Neuronal stem cell (in vitro differentiated cells): ENCODE measurements at regions not wholly inside any gene's neighbourhood (a gene's known extent, or its start where the extent isn't known, plus 50 kb on each side); places are given as distances from the start of the nearest gene placed in this dataset.
A peak's percentile ranks its signal among the peaks of the same experiment; 100 is the strongest.

Experiments
- DNase-seq: peaks from one replicate; pipeline ENCODE4 v3.0.0-alpha.2; 2013; ENCODE audit warnings: low spot score
- H2AFZ ChIP-seq: one replicate; pipeline ENCODE4 v1.6.1; 2013; ENCODE audit warnings: mild to moderate bottlenecking, low read length, inconsistent platforms
- H2AK5ac ChIP-seq: 2 replicates; pipeline ENCODE4 v1.6.1; 2013; ENCODE audit warnings: low read depth, mild to moderate bottlenecking, inconsistent platforms, low read length, moderate library complexity, mixed read lengths
- H2BK120ac ChIP-seq: 2 replicates; pipeline ENCODE4 v1.6.1; 2013; ENCODE audit warnings: low read depth, mild to moderate bottlenecking, inconsistent platforms, low read length, moderate library complexity, mixed read lengths
- H2BK12ac ChIP-seq: one replicate; pipeline ENCODE4 v1.6.1; 2013; ENCODE audit warnings: low read length, inconsistent platforms
- H2BK15ac ChIP-seq: 2 replicates; pipeline ENCODE4 v1.6.1; 2013; ENCODE audit warnings: mild to moderate bottlenecking, low read length, inconsistent platforms, mixed read lengths
- H2BK5ac ChIP-seq: one replicate; pipeline ENCODE4 v1.6.1; 2013; ENCODE audit warnings: inconsistent platforms, mild to moderate bottlenecking, low read length, moderate library complexity
- H3K14ac ChIP-seq: one replicate; pipeline ENCODE4 v1.6.1; 2013; ENCODE audit warnings: low read length, inconsistent platforms
- H3K18ac ChIP-seq: 2 replicates; pipeline ENCODE4 v1.6.1; 2013; ENCODE audit warnings: low read length, inconsistent platforms
- H3K23ac ChIP-seq: 2 replicates; pipeline ENCODE4 v1.6.1; 2013; ENCODE audit warnings: low read depth, mild to moderate bottlenecking, mixed read lengths, low read length, inconsistent platforms; ENCODE audit not compliant: poor library complexity
- H3K27ac ChIP-seq: replicated peaks from 3 replicates; pipeline ENCODE4 v1.5.1; 2013; ENCODE audit warnings: low read length, inconsistent platforms
- H3K27me3 ChIP-seq, 3 experiments: 2 replicates each; pipeline ENCODE4 v1.6.1; 2013; ENCODE audit warnings: low read length in 3 of 3, mild to moderate bottlenecking in 2 of 3, inconsistent platforms in 1 of 3, low read depth in 1 of 3, mixed read lengths in 1 of 3, moderate library complexity in 1 of 3; ENCODE audit not compliant: control insufficient read depth in 3 of 3, insufficient read depth in 3 of 3
- H3K36me3 ChIP-seq, 2 donors: replicated peaks in 1 of 2; 2 replicates each; pipeline ENCODE4 v1.6.1; 2013; ENCODE audit warnings: low read length in 2 of 2; ENCODE audit not compliant: control insufficient read depth in 2 of 2, insufficient read depth in 2 of 2
- H3K4ac ChIP-seq: 2 replicates; pipeline ENCODE4 v1.6.1; 2013; ENCODE audit warnings: inconsistent platforms, mild to moderate bottlenecking, low read length, moderate library complexity
- H3K4me1 ChIP-seq, 2 donors: 1 replicate in 1 of 2; 2 replicates in 1 of 2; pipeline ENCODE4 v1.6.1; 2013; ENCODE audit warnings: low read length in 2 of 2, low read depth in 1 of 2; ENCODE audit not compliant: control insufficient read depth in 2 of 2, insufficient read depth in 1 of 2
- H3K4me2 ChIP-seq: one replicate; pipeline ENCODE4 v1.6.1; 2013; ENCODE audit warnings: mild to moderate bottlenecking, low read length, inconsistent platforms; ENCODE audit not compliant: insufficient read depth, poor library complexity, severe bottlenecking
- H3K4me3 ChIP-seq, 2 donors: 2 replicates each; pipeline ENCODE4 v1.5.1; 2013; ENCODE audit warnings: low read length in 2 of 2, mild to moderate bottlenecking in 2 of 2, inconsistent platforms in 1 of 2, moderate library complexity in 1 of 2
- H3K79me1 ChIP-seq: one replicate; pipeline ENCODE4 v1.6.1; 2013; ENCODE audit warnings: low read depth, mild to moderate bottlenecking, inconsistent platforms, low read length, moderate library complexity
- H3K9ac ChIP-seq: one replicate; pipeline ENCODE4 v1.6.1; 2013; ENCODE audit warnings: mild to moderate bottlenecking, low read depth, low read length, inconsistent platforms; ENCODE audit not compliant: poor library complexity
- H3K9me3 ChIP-seq, 2 donors: replicated peaks in 1 of 2; 2 replicates each; pipeline versions ENCODE3 to v1.6.1; 2013; ENCODE audit warnings: low read length in 2 of 2, mild to moderate bottlenecking in 2 of 2, inconsistent platforms in 1 of 2, low read depth in 1 of 2, mixed read lengths in 1 of 2, moderate library complexity in 1 of 2; ENCODE audit not compliant: control insufficient read depth in 2 of 2, insufficient read depth in 1 of 2
- H4K8ac ChIP-seq: one replicate; pipeline ENCODE4 v1.6.1; 2013; ENCODE audit warnings: low read depth, mild to moderate bottlenecking, inconsistent platforms, low read length, moderate library complexity
- H4K91ac ChIP-seq: one replicate; pipeline ENCODE4 v1.6.1; 2013; ENCODE audit warnings: low read length, low read depth, mild to moderate bottlenecking, inconsistent platforms; ENCODE audit not compliant: poor library complexity
- WGBS, 2 donors: extraction: QIAGEN DNeasy Blood & Tissue Kit; methylation state at CpG; one replicate each; pipeline ENCODE4 v1.1.7; 2013; ENCODE audit warnings: missing lambda C conversion rate in 2 of 2, mixed read lengths in 1 of 2; ENCODE audit not compliant: insufficient read length in 2 of 2, insufficient replicate concordance in 1 of 2; ENCODE audit errors: extremely low coverage in 2 of 2; 5-methylcytosine and 5-hydroxymethylcytosine counted together

- no CpG with 5 or more reads among the region's 7 CpGs for WGBS, 2 donors
- no peak overlapping the region for H4K8ac ChIP-seq
These were observed 200.7 kb downstream of the MYCN start for GRCh38 chr2:16140771-16141640.

GRCh38 chr2:16139663-16140615 lies 199.6 kb downstream of the MYCN start:
- Histone ChIP-seq H3K9ac (no peak overlapping the region), H2BK5ac (no peak overlapping the region), H3K27ac (peak overlapping the region; percentile 78), H4K8ac (no peak overlapping the region), H3K18ac (no peak overlapping the region), H3K36me3 (no peaks in the 10 kb centered on the region), H3K9me3 (peaks cover 0 to 17% of the 10 kb centered on the region in 2 donors), H3K4ac (no peak overlapping the region), H2BK120ac (no peak overlapping the region), H2BK12ac (no peak overlapping the region), H3K27me3 (no peaks in the 10 kb centered on the region), H3K4me3 (no peak overlapping the region), H2AK5ac (no peak overlapping the region), H2AFZ (peak overlapping the region; percentile 77), H3K14ac (no peak overlapping the region), H3K79me1 (no peaks in the 10 kb centered on the region), H3K4me1 (peaks cover 11 to 17% of the 10 kb centered on the region in 2 donors), H3K23ac (no peak overlapping the region), H3K4me2 (no peak overlapping the region), H4K91ac (no peak overlapping the region), H2BK15ac (no peak overlapping the region)
- WGBS, 2 donors = no CpG with 5 or more reads among the region's 9 CpGs
- no peak for DNase-seq

More at GRCh38 chr2:16140771-16141640, 200.7 kb downstream of the MYCN start:
- no peak overlapping the region for H3K18ac ChIP-seq
- no peak overlapping the region for H3K4me2 ChIP-seq
- H3K36me3 ChIP-seq = no peaks in the 10 kb centered on the region
- H2BK15ac ChIP-seq = no peak overlapping the region
- H3K23ac ChIP-seq = no peak overlapping the region
- H2BK12ac ChIP-seq = no peak overlapping the region
- peaks cover 0 to 10% of the 10 kb centered on the region in 2 donors for H3K9me3 ChIP-seq
- no peak overlapping the region for H2BK5ac ChIP-seq
- no peaks in the 10 kb centered on the region for H3K79me1 ChIP-seq
- no peak overlapping the region for H2BK120ac ChIP-seq
- H3K4me1 ChIP-seq = peaks cover 11 to 17% of the 10 kb centered on the region in 2 donors
- no peak overlapping the region for H2AK5ac ChIP-seq
- H4K91ac ChIP-seq = no peak overlapping the region
- H3K27me3 ChIP-seq = no peaks in the 10 kb centered on the region
- no peak overlapping the region for H3K4me3 ChIP-seq
- H3K9ac ChIP-seq = no peak overlapping the region
- no peak for DNase-seq
- no peak overlapping the region for H3K27ac ChIP-seq
- H3K4ac ChIP-seq = no peak overlapping the region
- H3K14ac ChIP-seq = no peak overlapping the region
- no peak overlapping the region for H2AFZ ChIP-seq

- H3K9me3 ChIP-seq = peaks cover 0 to 17% of the 10 kb centered on the region in 2 donors
- no peak overlapping the region for H3K4ac ChIP-seq
- H3K36me3 ChIP-seq = no peaks in the 10 kb centered on the region
- H3K18ac ChIP-seq = no peak overlapping the region
- H3K9ac ChIP-seq = no peak overlapping the region
- H3K79me1 ChIP-seq = no peaks in the 10 kb centered on the region
- peak; percentile 80 for DNase-seq
- H3K14ac ChIP-seq = no peak overlapping the region
- H4K8ac ChIP-seq = no peak overlapping the region
- no peak overlapping the region for H3K23ac ChIP-seq
- H3K27me3 ChIP-seq = no peaks in the 10 kb centered on the region
- H2BK5ac ChIP-seq = no peak overlapping the region
- peak overlapping the region; percentile 28 for H3K4me2 ChIP-seq
- no peak overlapping the region for H2AK5ac ChIP-seq
- no peak overlapping the region for H2BK120ac ChIP-seq
- H3K4me1 ChIP-seq = peaks cover 11 to 17% of the 10 kb centered on the region in 2 donors
- H3K27ac ChIP-seq = peak overlapping the region; percentile 78
- WGBS, 2 donors = no CpG with 5 or more reads among the region's 8 CpGs
- H3K4me3 ChIP-seq = no peak overlapping the region
- H2BK15ac ChIP-seq = no peak overlapping the region
- no peak overlapping the region for H4K91ac ChIP-seq
- no peak overlapping the region for H2BK12ac ChIP-seq
- peak overlapping the region; percentile 77 for H2AFZ ChIP-seq
These were observed 198.7 kb downstream of the MYCN start for GRCh38 chr2:16138811-16139662.
